ENCODE measurements at regions not wholly inside any gene's neighbourhood (a gene's known extent, or its start where the extent isn't known, plus 50 kb on each side); places are given as distances from the start of the nearest gene placed in this dataset.

- TF ChIP-seq EP300 (IDR thresholded peaks at IDR 0.05) (no peak), POLR2A (IDR thresholded peaks at IDR 0.05) (no peak), POLR2AphosphoS5 (IDR thresholded peaks at IDR 0.05) (no peak)
- TF ChIP-seq, protein P1, sequence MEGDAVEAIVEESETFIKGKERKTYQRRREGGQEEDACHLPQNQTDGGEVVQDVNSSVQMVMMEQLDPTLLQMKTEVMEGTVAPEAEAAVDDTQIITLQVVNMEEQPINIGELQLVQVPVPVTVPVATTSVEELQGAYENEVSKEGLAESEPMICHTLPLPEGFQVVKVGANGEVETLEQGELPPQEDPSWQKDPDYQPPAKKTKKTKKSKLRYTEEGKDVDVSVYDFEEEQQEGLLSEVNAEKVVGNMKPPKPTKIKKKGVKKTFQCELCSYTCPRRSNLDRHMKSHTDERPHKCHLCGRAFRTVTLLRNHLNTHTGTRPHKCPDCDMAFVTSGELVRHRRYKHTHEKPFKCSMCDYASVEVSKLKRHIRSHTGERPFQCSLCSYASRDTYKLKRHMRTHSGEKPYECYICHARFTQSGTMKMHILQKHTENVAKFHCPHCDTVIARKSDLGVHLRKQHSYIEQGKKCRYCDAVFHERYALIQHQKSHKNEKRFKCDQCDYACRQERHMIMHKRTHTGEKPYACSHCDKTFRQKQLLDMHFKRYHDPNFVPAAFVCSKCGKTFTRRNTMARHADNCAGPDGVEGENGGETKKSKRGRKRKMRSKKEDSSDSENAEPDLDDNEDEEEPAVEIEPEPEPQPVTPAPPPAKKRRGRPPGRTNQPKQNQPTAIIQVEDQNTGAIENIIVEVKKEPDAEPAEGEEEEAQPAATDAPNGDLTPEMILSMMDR (IDR thresholded peaks at IDR 0.05) = no peak
These were observed 68.2 kb upstream of the OLFM1 start for GRCh38 chr9:135019224-135019623.

GRCh38 chr9:135020481-135021392, 66.7 kb upstream of the OLFM1 start:
- no peak overlapping the region for H3K4me3 ChIP-seq
- TF ChIP-seq EP300 (IDR thresholded peaks at IDR 0.05) = no peak
- no peak for TF ChIP-seq POLR2AphosphoS5 (IDR thresholded peaks at IDR 0.05)
- TF ChIP-seq POLR2A (IDR thresholded peaks at IDR 0.05) = no peak
- TF ChIP-seq, protein P1 (IDR thresholded peaks at IDR 0.05) = no peak
- ATAC-seq = no peak
- H3K27me3 ChIP-seq = peaks cover 57% of the 10 kb centered on the region
- 69 to 73% methylated on average over 5 to 8 of the region's 24 CpGs for WGBS, 2 donors (ENCODE audit: low coverage in 1 of 2)
- peaks cover 0 to 6% (median 0%) of the 10 kb centered on the region in 3 donors for H3K9me3 ChIP-seq
- no peaks in the 10 kb centered on the region for H3K4me1 ChIP-seq
- H3K36me3 ChIP-seq = no peaks in the 10 kb centered on the region
- no peak overlapping the region for H3K27ac ChIP-seq

More at GRCh38 chr9:135019224-135019623, 68.2 kb upstream of the OLFM1 start:
- Histone ChIP-seq H3K27ac (no peak overlapping the region), H3K9me3 (no peaks in the 10 kb centered on the region), H3K4me1 (no peaks in the 10 kb centered on the region), H3K36me3 (no peaks in the 10 kb centered on the region), H3K4me3 (no peak overlapping the region), H3K27me3 (peaks cover 63% of the 10 kb centered on the region)
- ATAC-seq = no peak
- WGBS, 2 donors (ENCODE audit: low coverage in 1 of 2) = no CpG with 5 or more reads among the region's 5 CpGs

- Histone ChIP-seq H3K4me3 (no peak overlapping the region), H3K9me3 (peaks cover 0 to 6% (median 0%) of the 10 kb centered on the region in 3 donors), H3K27me3 (peaks cover 52% of the 10 kb centered on the region), H3K27ac (no peak overlapping the region), H3K36me3 (no peaks in the 10 kb centered on the region), H3K4me1 (no peaks in the 10 kb centered on the region)
- 65% methylated on average over 2 of the region's 8 CpGs; no CpG with 5 or more reads in 1 of the 2 donors for WGBS, 2 donors (ENCODE audit: low coverage in 1 of 2)
- no peak for ATAC-seq
- TF ChIP-seq POLR2A (IDR thresholded peaks at IDR 0.05) (no peak), POLR2AphosphoS5 (IDR thresholded peaks at IDR 0.05) (no peak), EP300 (IDR thresholded peaks at IDR 0.05) (no peak)
- TF ChIP-seq, protein P1 (IDR thresholded peaks at IDR 0.05) = no peak
These were observed 66.1 kb upstream of the OLFM1 start for GRCh38 chr9:135021393-135021789.

DNA sequence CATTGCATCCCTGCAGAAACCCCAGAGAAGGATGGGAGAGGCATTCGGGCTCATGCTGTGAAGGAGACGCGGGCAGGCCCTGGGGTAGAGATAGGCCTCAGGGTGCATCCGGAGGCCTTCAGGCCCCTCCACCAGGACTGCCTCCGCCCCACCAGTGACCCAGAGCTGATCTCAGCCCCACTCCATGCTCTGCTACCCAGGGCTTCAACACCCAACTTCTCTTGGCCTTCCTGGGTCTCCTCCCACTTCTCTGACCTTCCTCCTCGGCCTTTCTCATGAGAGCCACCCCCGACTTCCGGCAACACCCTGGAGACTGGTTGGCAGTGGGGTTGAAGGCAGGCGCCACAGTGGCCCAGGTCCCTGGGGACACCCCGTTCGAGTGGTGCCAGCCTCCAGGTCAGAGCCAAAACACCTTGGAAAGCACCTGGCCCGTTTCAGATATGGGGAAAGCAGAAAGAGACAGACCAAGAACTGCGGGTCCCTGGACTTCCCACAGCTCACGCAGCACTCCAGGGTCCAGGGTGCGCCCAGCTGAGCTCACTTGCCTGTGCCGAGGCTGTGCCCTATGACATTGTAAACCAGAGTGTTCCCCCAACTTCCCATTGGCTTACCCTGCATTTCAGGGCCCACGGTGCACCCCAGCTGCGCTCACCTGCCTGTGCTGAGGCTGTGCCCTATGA, 65.1 kb upstream of the OLFM1 start:
- WGBS, 2 donors (ENCODE audit: low coverage in 1 of 2) = 80 to 100% methylated on average over 1 of the region's 18 CpGs
- no peak overlapping the region for H3K4me3 ChIP-seq
- H3K4me1 ChIP-seq = no peaks in the 10 kb centered on the region
- H3K27me3 ChIP-seq = peaks cover 47% of the 10 kb centered on the region
- H3K36me3 ChIP-seq = no peaks in the 10 kb centered on the region
- H3K9me3 ChIP-seq = peaks cover 0 to 6% (median 0%) of the 10 kb centered on the region in 3 donors
- no peak for TF ChIP-seq POLR2AphosphoS5 (IDR thresholded peaks at IDR 0.05)
- TF ChIP-seq, protein P1 (IDR thresholded peaks at IDR 0.05) = no peak
- TF ChIP-seq EP300 (IDR thresholded peaks at IDR 0.05) = no peak
- TF ChIP-seq POLR2A (IDR thresholded peaks at IDR 0.05) = no peak
- H3K27ac ChIP-seq = no peak overlapping the region
- ATAC-seq = no peak
